SK-N-SH (cell line): ENCODE measurements at regions not wholly inside any gene's neighbourhood (a gene's known extent, or its start where the extent isn't known, plus 50 kb on each side); places are given as distances from the start of the nearest gene placed in this dataset.

Source experiments
- CTCF ChIA-PET: fragments of 300-600, 350-600 bp; formaldehyde crosslinking; extraction: SDS; loops from one replicate; lab custom pipeline; 2021; lab: Yijun Ruan, JAX
- POLR2A ChIA-PET: fragments of 350-600 bp; sonication (Branson Sonifier 250); formaldehyde crosslinking; extraction: SDS; loops from one replicate; lab custom pipeline; 2020; ENCODE audit warnings: antibody characterized with exemption, inconsistent platforms; lab: Yijun Ruan, JAX
- DNase-seq: peaks from one replicate; pipeline ENCODE4 v3.0.0; 2012
- H2AFZ ChIP-seq: fragments of 200-600 bp; sonication (generic); 2 replicates; pipeline ENCODE4 v1.8.1; 2016; ENCODE audit warnings: antibody characterized with exemption, mild to moderate bottlenecking, low read depth
- H3F3A ChIP-seq: fragments of 200-600 bp; sonication (generic); replicated peaks from 2 replicates; pipeline ENCODE3; 2016; ENCODE audit warnings: antibody characterized with exemption, mild to moderate bottlenecking; ENCODE audit not compliant: insufficient read depth
- H3K27ac ChIP-seq, 2 experiments: fragments of 200-500 bp in 1 of 2; fragments of 200-600 bp in 1 of 2; sonication (Bioruptor generic) in 1 of 2; sonication (generic), shearing (Covaris generic) in 1 of 2; 2 replicates each; pipeline versions ENCODE4 v1.5.1 to v1.6.1; 2014 to 2016; ENCODE audit warnings: low read depth in 2 of 2, inconsistent platforms in 1 of 2, low read length in 1 of 2, mild to moderate bottlenecking in 1 of 2, mixed read lengths in 1 of 2
- H3K27me3 ChIP-seq: fragments of 200-600 bp; sonication (generic), shearing (Covaris generic); 2 replicates; pipeline ENCODE4 v1.6.1; 2016; ENCODE audit warnings: mixed run types; ENCODE audit not compliant: insufficient read depth
- H3K36me3 ChIP-seq, 2 experiments: fragments of 200-500 bp in 1 of 2; fragments of 200-600 bp in 1 of 2; sonication (Bioruptor generic) in 1 of 2; sonication (generic) in 1 of 2; replicated peaks in 1 of 2; 2 replicates each; pipeline versions ENCODE3 to v1.5.1; 2014 to 2016; ENCODE audit warnings: low read length in 1 of 2, mild to moderate bottlenecking in 1 of 2; ENCODE audit not compliant: insufficient read depth in 2 of 2, control insufficient read depth in 1 of 2
- H3K4me1 ChIP-seq, 2 experiments: fragments of 200-500 bp in 1 of 2; fragments of 200-600 bp in 1 of 2; sonication (Bioruptor generic) in 1 of 2; sonication (generic), shearing (Covaris generic) in 1 of 2; 2 replicates each; pipeline versions ENCODE4 v1.5.1 to v1.6.1; 2014 to 2016; ENCODE audit warnings: low read depth in 1 of 2, low read length in 1 of 2, mixed run types in 1 of 2; ENCODE audit not compliant: insufficient read depth in 2 of 2, control insufficient read depth in 1 of 2
- H3K4me2 ChIP-seq: fragments of 200-600 bp; sonication (generic), shearing (Covaris generic); 2 replicates; pipeline ENCODE4 v1.6.1; 2017; ENCODE audit warnings: mixed run types
- H3K4me3 ChIP-seq, 2 experiments: fragments of 200-500 bp in 1 of 2; fragments of 200-600 bp in 1 of 2; sonication (Bioruptor generic) in 1 of 2; sonication (generic), shearing (Covaris generic) in 1 of 2; 2 replicates each; pipeline versions ENCODE4 v1.5.1 to v1.8.1; 2014 to 2016; ENCODE audit warnings: low read depth in 2 of 2, inconsistent platforms in 1 of 2, low read length in 1 of 2, mild to moderate bottlenecking in 1 of 2, mixed read lengths in 1 of 2, moderate library complexity in 1 of 2
- H3K79me2 ChIP-seq: fragments of 200-600 bp; sonication (generic); 2 replicates; pipeline ENCODE4 v1.8.1; 2017; ENCODE audit warnings: mild to moderate bottlenecking; ENCODE audit not compliant: insufficient read depth
- H3K9ac ChIP-seq: fragments of 200-600 bp; sonication (generic); 2 replicates; pipeline ENCODE4 v1.6.1; 2017; ENCODE audit warnings: mixed run types
- H3K9me2 ChIP-seq: fragments of 200-600 bp; sonication (generic); 2 replicates; pipeline ENCODE4 v1.6.1; 2017; ENCODE audit warnings: mixed run types
- H3K9me3 ChIP-seq: fragments of 200-600 bp; sonication (generic); 2 replicates; pipeline ENCODE4 v1.6.1; 2017; ENCODE audit warnings: mixed run types, mild to moderate bottlenecking, moderate library complexity
- H4K20me1 ChIP-seq: fragments of 200-600 bp; sonication (generic); 2 replicates; pipeline ENCODE4 v1.6.1; 2017; ENCODE audit warnings: mild to moderate bottlenecking, mixed run types; ENCODE audit not compliant: insufficient read depth
- EP300 ChIP-seq, 2 experiments: IDR thresholded peaks; 2 replicates each; pipeline versions ENCODE4 v1.4.0 to v1.6.1; 2012; ENCODE audit warnings: borderline replicate concordance in 1 of 2, low read depth in 1 of 2, low read length in 1 of 2
- GABPA ChIP-seq: IDR thresholded peaks from 2 replicates; pipeline ENCODE4 v1.4.0; 2012; ENCODE audit warnings: low read depth, mild to moderate bottlenecking
- MEF2A ChIP-seq: IDR thresholded peaks from 2 replicates; pipeline ENCODE4 v1.4.0; 2012; ENCODE audit warnings: low read depth, borderline replicate concordance
- MXI1 ChIP-seq: IDR thresholded peaks from 2 replicates; pipeline ENCODE4 v1.6.1; 2012; ENCODE audit warnings: mild to moderate bottlenecking, low read depth, low read length, improper control_type of control experiment
- RCOR1 ChIP-seq: fragments of 150-350 bp; IDR thresholded peaks from 2 replicates; pipeline ENCODE4 v1.6.1; 2017; ENCODE audit warnings: antibody characterized with exemption, low read length
- SMC3 ChIP-seq: IDR thresholded peaks from 2 replicates; pipeline ENCODE4 v1.6.1; 2012; ENCODE audit warnings: low read depth, low read length, improper control_type of control experiment
- TAF1 ChIP-seq: IDR thresholded peaks from 2 replicates; pipeline ENCODE4 v1.6.1; 2012; ENCODE audit warnings: low read depth, mild to moderate bottlenecking, low read length, moderate library complexity, borderline replicate concordance
- TEAD4 ChIP-seq: IDR thresholded peaks from 2 replicates; pipeline ENCODE4 v1.4.0; 2012; ENCODE audit warnings: mild to moderate bottlenecking, borderline replicate concordance; ENCODE audit not compliant: insufficient read depth
- YY1 ChIP-seq: IDR thresholded peaks from 2 replicates; pipeline ENCODE4 v1.4.0; 2012; ENCODE audit warnings: low read depth, mild to moderate bottlenecking
- WGBS: methylation state at CpG from one replicate; pipeline ENCODE4 v1.1.6; 2017; ENCODE audit warnings: low lambda C conversion rate; 5-methylcytosine and 5-hydroxymethylcytosine counted together
- TF ChIP-seq, protein P1 (sequence below): fragments of 200-600 bp; sonication (generic); IDR thresholded peaks from 2 replicates; pipeline ENCODE4 v1.6.1; 2017; ENCODE audit warnings: antibody characterized with exemption, mild to moderate bottlenecking, moderate library complexity
- TF ChIP-seq, protein P2 (sequence below): IDR thresholded peaks from 2 replicates; pipeline ENCODE4 v1.4.0; 2012; ENCODE audit warnings: low read depth, borderline replicate concordance

DNA sequence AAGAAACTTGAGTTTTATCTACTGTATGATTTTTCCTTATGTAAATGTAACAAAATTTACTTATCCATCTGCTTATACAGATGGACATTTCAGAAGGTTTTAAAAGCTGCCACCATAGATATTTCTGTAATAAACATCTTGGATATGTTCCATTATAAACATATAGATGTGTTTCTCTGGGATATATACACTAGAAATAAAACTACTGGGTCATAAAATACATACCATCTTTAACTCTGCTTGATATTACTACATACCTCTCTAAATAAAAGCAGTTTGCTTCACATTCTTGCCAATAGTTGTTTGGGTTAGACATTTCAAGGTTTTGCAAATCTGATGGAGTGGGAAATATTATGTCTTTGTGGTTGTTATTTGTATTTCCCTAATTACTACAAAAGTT lies 220.6 kb downstream of the FBXO8 start:
- Histone ChIP-seq H3K9me2 (no peaks in the 10 kb centered on the region), H3K4me3 (no peak overlapping the region), H3K27me3 (no peaks in the 10 kb centered on the region), H3K79me2 (no peaks in the 10 kb centered on the region), H3K36me3 (no peaks in the 10 kb centered on the region), H3K9me3 (no peaks in the 10 kb centered on the region), H4K20me1 (no peaks in the 10 kb centered on the region), H3F3A (no peaks in the 10 kb centered on the region), H3K27ac (no peak overlapping the region), H3K4me2 (no peak overlapping the region), H3K9ac (no peak overlapping the region), H2AFZ (no peak overlapping the region), H3K4me1 (peaks cover 0 to 7% of the 10 kb centered on the region in 2 experiments; a peak in 2 of 4 replicates)
- no peak for DNase-seq
- no peak for TF ChIP-seq SMC3
- no peak for TF ChIP-seq MXI1
- CTCF ChIA-PET = interaction anchor here (1.4 kb wide), 1 partner anchor 30 kb away, joined by 3 read pairs; no protein-coding TSS in a partner anchor
- POLR2A ChIA-PET = no interaction called here

DNA sequence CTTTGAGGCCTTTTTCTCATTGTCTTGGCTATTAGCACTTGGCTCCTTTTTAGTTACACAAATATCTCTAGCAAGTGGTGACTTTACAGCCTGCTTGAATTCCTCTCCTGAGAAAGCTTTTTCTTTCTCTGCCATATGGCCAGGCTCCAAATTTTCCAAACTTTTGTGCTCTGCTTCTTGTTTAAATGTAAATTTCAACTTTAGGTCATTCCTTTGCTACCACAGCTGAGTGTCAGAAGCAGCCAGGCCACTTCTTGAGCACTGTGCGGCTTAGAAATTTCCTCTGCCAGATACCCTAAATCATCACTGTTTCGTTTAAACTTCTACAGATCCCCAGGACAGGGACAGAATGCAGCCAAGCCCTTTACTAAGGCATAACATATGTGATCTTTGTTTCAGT lies 222.4 kb downstream of the FBXO8 start:
- H2AFZ ChIP-seq = no peak overlapping the region
- H3K9me3 ChIP-seq = no peaks in the 10 kb centered on the region
- 63% methylated on average over 2 of the region's 2 CpGs for WGBS
- CTCF ChIA-PET = no interaction called here
- no peak overlapping the region for H3K27ac ChIP-seq
- POLR2A ChIA-PET = no interaction called here
- no peak overlapping the region for H3K9ac ChIP-seq
- H3K79me2 ChIP-seq = no peaks in the 10 kb centered on the region
- no peaks in the 10 kb centered on the region; a peak in 1 of 4 replicates for H3K4me1 ChIP-seq
- no peak for DNase-seq
- no peaks in the 10 kb centered on the region for H3F3A ChIP-seq
- no peaks in the 10 kb centered on the region for H4K20me1 ChIP-seq
- H3K9me2 ChIP-seq = no peaks in the 10 kb centered on the region
- no peak overlapping the region for H3K4me3 ChIP-seq
- no peak for TF ChIP-seq MXI1
- TF ChIP-seq, all 33 proteins: peak for 0
- Histone ChIP-seq H3K4me2 (no peak overlapping the region), H3K36me3 (no peaks in the 10 kb centered on the region), H3K27me3 (no peaks in the 10 kb centered on the region)

DNA sequence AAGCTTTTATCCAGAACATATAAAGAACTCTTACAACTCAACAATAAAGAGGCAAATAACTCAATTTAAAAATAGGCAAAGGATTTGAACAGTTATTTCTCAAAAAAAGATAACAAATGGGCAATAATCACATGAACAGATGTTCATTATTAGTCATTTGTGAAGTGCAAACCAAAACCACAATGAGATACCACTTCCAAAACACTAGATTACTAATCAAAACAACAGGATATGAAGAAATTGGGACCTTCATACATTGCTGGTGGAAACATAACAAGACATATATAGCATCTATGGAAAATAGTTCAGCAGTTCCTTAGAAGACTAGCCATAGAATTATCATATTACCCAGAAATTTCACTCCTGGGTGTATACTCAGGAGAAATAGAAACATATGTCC lies 224.6 kb downstream of the FBXO8 start:
- Histone ChIP-seq H3K9ac (no peak overlapping the region), H3F3A (no peaks in the 10 kb centered on the region), H3K36me3 (no peaks in the 10 kb centered on the region), H3K79me2 (no peaks in the 10 kb centered on the region), H3K27ac (no peak overlapping the region), H3K9me3 (no peaks in the 10 kb centered on the region), H3K4me1 (no peaks in the 10 kb centered on the region), H4K20me1 (no peaks in the 10 kb centered on the region), H3K4me3 (no peak overlapping the region), H3K27me3 (no peaks in the 10 kb centered on the region), H2AFZ (no peak overlapping the region), H3K4me2 (no peak overlapping the region), H3K9me2 (no peaks in the 10 kb centered on the region)
- TF ChIP-seq TAF1 = no peak
- TF ChIP-seq, protein P1, sequence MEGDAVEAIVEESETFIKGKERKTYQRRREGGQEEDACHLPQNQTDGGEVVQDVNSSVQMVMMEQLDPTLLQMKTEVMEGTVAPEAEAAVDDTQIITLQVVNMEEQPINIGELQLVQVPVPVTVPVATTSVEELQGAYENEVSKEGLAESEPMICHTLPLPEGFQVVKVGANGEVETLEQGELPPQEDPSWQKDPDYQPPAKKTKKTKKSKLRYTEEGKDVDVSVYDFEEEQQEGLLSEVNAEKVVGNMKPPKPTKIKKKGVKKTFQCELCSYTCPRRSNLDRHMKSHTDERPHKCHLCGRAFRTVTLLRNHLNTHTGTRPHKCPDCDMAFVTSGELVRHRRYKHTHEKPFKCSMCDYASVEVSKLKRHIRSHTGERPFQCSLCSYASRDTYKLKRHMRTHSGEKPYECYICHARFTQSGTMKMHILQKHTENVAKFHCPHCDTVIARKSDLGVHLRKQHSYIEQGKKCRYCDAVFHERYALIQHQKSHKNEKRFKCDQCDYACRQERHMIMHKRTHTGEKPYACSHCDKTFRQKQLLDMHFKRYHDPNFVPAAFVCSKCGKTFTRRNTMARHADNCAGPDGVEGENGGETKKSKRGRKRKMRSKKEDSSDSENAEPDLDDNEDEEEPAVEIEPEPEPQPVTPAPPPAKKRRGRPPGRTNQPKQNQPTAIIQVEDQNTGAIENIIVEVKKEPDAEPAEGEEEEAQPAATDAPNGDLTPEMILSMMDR = no peak
- TF ChIP-seq RCOR1 = no peak
- TF ChIP-seq TEAD4 = no peak
- no peak for TF ChIP-seq EP300 (IDR thresholded peaks at IDR 0.05; ENCODE audit: borderline replicate concordance in 1 of 2, low read depth in 1 of 2, low read length in 1 of 2)
- TF ChIP-seq YY1 = no peak
- TF ChIP-seq GABPA = no peak
- TF ChIP-seq, protein P2, sequence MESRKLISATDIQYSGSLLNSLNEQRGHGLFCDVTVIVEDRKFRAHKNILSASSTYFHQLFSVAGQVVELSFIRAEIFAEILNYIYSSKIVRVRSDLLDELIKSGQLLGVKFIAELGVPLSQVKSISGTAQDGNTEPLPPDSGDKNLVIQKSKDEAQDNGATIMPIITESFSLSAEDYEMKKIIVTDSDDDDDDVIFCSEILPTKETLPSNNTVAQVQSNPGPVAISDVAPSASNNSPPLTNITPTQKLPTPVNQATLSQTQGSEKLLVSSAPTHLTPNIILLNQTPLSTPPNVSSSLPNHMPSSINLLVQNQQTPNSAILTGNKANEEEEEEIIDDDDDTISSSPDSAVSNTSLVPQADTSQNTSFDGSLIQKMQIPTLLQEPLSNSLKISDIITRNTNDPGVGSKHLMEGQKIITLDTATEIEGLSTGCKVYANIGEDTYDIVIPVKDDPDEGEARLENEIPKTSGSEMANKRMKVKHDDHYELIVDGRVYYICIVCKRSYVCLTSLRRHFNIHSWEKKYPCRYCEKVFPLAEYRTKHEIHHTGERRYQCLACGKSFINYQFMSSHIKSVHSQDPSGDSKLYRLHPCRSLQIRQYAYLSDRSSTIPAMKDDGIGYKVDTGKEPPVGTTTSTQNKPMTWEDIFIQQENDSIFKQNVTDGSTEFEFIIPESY = no peak
- no peak for TF ChIP-seq MEF2A
- ChIA-PET POLR2A (no interaction called here), CTCF (no interaction called here)
- no peak for DNase-seq
